GM13976 (cell line): ENCODE measurements at regions not wholly inside any gene's neighbourhood (a gene's known extent, or its start where the extent isn't known, plus 50 kb on each side); places are given as distances from the start of the nearest gene placed in this dataset.

Experiments used
- DNase-seq: peaks from one replicate; pipeline ENCODE4 v3.0.0; 2012; ENCODE audit warnings: low spot score
- in situ Hi-C: fragments of 300-500 bp; cut with MboI; formaldehyde crosslinking; loops from one replicate; pipeline ENCODE4 v1.12.0; 2022; ENCODE audit warnings: low sequenced_read_pairs, mixed read lengths, inconsistent platforms; ENCODE audit not compliant: unreplicated experiment
- TF ChIP-seq, protein P1 (sequence below): IDR thresholded peaks from 2 replicates; pipeline ENCODE4 v1.5.1; 2012; ENCODE audit warnings: borderline replicate concordance, mild to moderate bottlenecking; ENCODE audit not compliant: insufficient read depth; ENCODE audit errors: extremely low read depth, missing control alignments, control extremely low read depth

DNA sequence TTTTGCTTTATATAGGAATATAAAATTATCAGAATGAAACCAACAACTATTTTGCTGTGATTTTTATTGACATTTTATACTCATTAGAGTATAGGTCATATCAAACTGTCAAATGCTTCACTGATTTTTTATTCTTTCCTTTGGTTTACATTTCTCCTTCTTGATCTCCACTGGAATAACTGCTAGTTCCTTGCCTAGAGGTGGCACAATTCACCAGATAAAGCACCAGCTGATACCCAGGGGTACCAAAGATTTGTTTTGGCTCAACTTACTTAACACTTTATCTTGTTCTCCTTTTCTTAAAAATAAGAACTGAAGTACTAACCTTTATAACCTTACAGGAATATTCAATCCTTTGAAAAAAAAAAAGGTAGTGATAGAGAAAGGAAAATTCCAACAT lies 725.1 kb upstream of the CHORDC1 start:
- TF ChIP-seq, protein P1, sequence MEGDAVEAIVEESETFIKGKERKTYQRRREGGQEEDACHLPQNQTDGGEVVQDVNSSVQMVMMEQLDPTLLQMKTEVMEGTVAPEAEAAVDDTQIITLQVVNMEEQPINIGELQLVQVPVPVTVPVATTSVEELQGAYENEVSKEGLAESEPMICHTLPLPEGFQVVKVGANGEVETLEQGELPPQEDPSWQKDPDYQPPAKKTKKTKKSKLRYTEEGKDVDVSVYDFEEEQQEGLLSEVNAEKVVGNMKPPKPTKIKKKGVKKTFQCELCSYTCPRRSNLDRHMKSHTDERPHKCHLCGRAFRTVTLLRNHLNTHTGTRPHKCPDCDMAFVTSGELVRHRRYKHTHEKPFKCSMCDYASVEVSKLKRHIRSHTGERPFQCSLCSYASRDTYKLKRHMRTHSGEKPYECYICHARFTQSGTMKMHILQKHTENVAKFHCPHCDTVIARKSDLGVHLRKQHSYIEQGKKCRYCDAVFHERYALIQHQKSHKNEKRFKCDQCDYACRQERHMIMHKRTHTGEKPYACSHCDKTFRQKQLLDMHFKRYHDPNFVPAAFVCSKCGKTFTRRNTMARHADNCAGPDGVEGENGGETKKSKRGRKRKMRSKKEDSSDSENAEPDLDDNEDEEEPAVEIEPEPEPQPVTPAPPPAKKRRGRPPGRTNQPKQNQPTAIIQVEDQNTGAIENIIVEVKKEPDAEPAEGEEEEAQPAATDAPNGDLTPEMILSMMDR, result no peak
- in situ Hi-C loops, result no loop called here
- DNase-seq, result no peak

DNA sequence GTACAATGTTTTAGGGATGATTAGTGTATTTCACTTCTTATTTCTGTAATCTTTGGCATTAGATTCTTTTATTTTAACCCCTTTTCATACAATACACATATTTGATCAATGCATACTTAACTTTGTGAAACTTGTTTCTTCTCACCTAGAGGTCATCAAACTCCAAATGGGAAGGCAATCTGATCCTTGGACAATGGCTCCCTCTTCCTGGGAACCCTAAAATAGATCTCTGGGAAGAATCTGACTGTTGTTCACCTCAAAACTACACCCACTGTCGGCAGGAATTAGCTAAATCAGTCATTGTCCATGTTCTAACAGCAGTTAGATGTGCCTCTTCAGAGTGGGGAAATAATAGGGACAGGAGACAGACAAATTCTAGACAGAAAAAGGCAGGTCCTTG lies 707.4 kb upstream of the CHORDC1 start:
- no peak for DNase-seq
- TF ChIP-seq, protein P1, result no peak
- in situ Hi-C loops, result no loop called here

DNA sequence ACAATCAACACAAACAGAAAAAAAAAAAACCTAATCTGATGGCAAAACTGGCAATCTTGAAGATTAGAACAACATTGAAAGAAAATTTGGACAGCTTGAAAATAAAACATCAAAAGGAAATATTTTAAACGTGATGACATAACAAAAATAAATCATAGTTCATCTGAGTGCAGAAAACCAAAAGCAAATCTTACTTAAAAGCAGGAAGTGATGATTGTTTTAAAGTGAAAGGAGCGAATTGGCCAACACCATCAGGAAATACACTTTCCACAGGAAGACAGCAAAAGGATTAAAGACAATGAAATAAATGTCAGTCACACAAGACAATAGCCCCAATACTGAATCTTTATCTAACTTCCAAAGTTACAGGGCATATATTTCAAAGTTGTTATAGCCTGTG lies 696.5 kb upstream of the CHORDC1 start:
- no peak for DNase-seq
- in situ Hi-C loops, result no loop called here
- TF ChIP-seq, protein P1, result no peak

DNA sequence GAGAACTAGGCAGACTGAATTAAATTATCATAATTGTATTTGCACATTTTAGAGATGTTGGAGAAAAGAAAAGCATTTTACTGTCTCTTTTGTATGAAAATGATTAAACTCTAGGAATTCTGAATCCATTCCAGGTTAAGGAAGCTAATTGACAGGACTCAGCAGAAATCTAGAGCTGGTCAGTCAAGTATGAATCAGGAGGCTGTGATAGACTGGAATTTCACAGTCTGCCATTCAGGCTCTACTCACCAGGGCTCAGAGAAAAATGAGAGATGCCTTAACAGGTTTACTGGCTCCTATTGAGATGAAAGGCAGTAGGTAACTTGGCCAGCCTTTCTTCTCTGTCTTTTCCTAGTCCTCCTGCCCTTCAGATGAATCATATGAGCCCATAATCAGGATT lies 693.9 kb upstream of the CHORDC1 start:
- TF ChIP-seq, protein P1, result no peak
- in situ Hi-C loops, result no loop called here
- DNase-seq, result no peak

DNA sequence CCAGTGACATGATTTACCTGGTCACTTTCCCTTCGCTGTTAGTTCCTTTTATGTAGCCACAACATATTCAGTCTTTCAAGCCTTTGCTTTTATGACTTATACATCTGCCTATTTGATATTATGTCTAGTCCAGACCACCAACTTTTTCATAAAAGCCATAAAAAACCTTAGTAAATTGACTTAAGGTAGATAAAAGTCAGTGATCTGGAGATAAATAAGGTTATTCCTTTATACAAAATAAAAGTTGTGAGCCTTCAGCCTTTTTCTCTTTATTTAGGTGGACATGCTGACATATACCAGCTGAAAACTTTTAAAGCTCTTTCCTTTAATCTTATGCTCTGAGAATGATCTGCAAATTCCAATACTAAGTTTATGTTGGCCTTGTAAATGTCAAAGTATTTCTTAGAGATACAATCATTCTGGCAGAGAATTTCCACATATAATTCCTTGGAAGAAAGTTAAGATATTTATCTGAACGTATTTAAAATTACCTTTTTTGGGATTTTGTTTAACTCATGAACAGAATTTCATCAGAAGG lies 690.4 kb upstream of the CHORDC1 start:
- TF ChIP-seq, protein P1, result no peak
- in situ Hi-C loops, result no loop called here
- no peak for DNase-seq

DNA sequence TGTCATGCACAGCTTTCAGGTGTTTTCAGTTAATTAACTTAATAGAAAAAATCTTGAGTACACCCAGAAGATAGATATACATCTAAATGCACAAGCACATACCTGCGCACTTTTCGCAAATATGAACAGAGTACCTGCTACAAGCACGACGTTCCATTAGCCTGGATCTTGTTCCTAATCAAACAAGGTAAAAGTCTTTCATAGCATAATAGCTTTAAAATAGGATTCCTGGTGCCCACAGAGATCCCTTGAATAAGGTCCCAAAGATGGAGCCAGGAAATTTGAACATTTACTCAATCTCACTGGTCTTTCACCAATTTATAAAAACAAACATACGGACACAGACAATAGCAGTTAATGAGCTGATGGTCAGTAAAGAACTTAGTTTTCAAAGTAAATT lies 689.8 kb upstream of the CHORDC1 start:
- TF ChIP-seq, protein P1, result no peak
- in situ Hi-C loops, result no loop called here
- DNase-seq, result no peak

DNA sequence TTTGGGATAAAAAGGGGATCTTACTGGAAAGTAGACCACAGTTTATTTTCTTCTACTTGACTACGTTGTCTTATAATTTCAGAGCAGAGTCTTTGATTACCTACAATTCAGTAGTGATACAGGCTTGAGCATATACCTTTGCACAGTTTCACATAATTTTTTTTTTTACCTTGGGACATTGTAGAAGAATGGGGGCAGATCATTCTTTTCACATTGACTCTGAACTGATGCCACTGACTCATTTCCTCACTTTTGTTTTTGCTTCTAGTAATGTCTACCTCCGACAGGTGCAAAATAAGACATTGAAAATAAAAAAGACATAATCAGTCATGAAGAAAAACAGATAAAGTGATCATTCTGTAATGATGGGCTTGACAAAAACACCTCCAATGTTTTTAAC lies 688.3 kb upstream of the CHORDC1 start:
- no peak for DNase-seq
- TF ChIP-seq, protein P1, result no peak
- in situ Hi-C loops, result no loop called here
